NCI-H1436 (cell line): ENCODE measurements at regions not wholly inside any gene's neighbourhood (a gene's known extent, or its start where the extent isn't known, plus 50 kb on each side); places are given as distances from the start of the nearest gene placed in this dataset.

Experiments used
- DNase-seq: peaks from one replicate; lab custom pipeline; 2025; lab: John Stamatoyannopoulos, UW

DNA sequence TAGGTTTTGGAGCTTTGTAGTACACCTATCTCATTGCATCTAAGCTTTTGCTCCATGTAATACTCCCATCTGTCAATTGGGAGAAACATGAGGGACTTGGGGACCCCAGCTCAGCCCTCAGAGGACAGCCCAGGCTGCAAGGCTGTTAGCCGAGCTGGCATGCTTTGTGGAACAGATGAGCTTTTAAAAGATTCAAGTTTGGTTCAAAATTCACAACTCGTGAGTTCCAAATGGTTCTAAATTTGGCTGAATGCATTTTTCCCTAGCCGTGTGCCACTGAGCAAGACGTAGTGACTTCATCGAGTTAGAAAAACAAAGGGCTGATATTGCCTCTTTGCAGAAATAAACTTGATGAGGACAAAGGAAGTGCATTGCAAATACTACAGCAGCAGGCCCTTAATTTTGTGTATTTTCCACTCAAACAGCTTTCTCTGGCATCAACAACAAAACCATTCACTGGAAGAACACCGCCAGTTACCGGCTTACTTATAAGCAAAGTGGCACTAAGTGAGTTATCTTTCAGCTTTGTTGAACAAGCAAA lies 165.0 kb upstream of the HS3ST1 start:
- DNase-seq: peak; percentile 29

GRCh38 chr4:11592276-11592675 lies 163.6 kb upstream of the HS3ST1 start:
- DNase-seq: no peak

DNA sequence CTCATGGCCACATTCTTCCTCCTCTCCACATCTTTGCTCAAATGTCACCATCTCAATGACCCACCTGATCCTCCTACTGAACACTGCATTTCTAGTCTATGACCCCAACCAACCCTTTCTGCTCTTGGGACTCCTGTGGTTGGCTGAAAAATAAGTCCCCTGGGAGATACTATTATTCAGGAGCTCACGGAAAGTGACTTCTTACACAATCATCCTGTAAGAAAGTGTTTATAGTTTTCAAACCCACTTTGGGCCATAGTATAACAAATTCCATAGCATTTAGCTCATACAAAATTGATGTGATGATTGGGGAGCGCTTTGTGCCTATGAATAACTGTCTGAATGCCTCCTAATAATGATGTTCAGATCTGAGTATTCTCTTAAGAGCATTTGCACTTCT lies 161.4 kb upstream of the HS3ST1 start:
- no peak for DNase-seq

DNA sequence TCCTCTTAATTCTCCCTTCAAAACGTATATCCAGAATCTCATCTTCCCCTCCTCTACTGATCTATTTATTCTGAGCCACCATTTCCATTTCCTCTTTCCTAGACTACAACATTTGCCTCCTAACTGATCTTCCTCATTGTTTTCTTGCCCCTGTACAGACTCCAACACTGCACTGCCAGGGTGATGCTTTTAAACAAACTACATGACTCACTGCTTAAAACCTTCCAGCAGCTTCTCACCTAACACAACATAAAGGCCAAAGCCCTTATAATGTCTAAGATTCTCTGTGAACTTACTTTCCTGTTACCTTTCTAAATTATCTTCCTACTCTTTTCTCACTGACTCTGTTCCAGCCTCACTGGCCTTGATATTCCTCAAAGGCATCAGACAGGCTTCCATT lies 161.0 kb upstream of the HS3ST1 start:
- no peak for DNase-seq

DNA sequence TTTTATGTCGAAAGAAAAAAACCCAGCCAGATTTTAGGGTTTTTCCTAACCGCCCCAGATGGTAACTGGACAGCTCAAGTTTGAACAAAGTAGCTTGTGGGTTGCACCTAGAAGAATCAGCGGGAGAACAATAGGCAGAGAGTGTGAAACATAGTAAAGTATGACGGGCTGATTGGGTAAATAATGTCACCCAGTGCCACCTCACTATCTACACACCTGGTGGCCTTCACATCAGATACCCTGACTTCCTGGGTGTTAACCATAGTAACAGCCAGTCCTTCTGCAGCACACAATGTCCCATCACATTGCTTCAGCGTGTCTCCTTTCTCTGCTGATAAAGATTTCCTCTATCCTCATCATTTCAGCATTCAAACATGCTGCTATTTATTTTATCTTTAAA lies 159.1 kb upstream of the HS3ST1 start:
- no peak for DNase-seq

- DNase-seq: no peak
Measured at GRCh38 chr4:11585506-11585905, 156.8 kb upstream of the HS3ST1 start.

DNA sequence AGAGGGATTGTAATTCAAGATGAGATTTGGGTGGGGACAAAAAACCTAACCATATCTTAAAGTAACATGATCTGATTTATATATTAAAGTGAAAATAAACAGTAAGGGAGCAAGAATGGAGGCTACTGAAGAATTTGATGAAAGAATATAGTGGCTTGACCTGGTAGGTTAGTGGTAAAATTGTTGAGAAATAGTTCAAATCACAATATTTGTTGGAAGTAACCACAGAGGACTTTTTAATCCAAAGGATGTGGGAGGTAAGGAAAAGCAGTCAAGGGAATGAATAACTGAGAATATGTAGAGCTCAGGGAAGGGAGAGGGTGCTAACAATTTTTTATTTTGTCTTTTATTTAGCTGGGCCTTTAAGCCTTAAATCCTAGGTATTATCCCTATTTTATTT lies 139.8 kb upstream of the HS3ST1 start:
- DNase-seq: no peak

DNA sequence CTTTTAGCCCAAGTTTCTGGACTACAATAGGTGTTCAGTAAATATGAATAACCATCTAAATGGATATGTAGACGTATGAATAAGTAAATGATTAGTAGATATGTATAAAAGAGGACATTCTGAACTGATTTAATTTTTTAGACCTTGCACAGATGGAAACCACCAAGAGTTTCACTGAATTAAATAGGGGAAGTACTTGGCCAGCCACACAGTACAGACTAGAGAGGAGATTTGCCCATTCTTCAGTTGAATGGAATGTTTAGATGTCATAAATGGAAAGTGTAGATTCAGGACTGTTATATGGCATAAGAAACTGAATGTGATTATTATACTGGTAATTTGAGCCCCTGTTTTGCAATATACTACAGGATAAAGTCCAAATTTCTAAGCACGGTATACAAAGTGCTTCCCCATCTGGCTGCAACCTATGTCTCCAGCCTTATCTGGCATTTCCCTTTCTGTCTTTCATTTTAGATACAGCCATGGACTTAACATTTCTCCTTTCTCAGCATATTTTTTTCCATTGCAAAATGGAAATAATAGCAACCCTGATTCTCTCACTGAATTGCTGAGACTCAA lies 137.8 kb upstream of the HS3ST1 start:
- DNase-seq: no peak

GRCh38 chr4:11565899-11566298 lies 137.2 kb upstream of the HS3ST1 start:
- no peak for DNase-seq

DNA sequence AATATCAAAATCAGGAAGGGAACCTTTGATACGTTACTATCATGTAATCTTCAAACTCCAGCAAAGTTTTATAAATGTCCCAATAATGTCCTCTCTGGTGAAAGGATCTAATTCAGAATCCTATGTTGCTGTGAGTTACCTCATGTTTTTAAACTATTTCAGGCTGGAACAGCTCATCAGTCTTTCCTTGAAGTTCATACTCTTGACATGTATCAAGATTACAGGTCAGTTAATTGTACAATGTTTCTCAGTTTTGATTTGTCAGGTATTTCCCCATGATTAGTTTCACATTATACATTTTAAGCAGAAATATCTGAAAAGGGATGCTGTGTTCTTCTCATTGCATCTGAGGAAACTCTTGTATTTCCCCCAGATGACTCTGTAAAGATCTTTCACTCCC lies 136.5 kb upstream of the HS3ST1 start:
- no peak for DNase-seq

- no peak for DNase-seq
Measured at GRCh38 chr4:11564021-11564420, 135.3 kb upstream of the HS3ST1 start.

GRCh38 chr4:11549525-11549924 lies 120.8 kb upstream of the HS3ST1 start:
- no peak for DNase-seq

DNA sequence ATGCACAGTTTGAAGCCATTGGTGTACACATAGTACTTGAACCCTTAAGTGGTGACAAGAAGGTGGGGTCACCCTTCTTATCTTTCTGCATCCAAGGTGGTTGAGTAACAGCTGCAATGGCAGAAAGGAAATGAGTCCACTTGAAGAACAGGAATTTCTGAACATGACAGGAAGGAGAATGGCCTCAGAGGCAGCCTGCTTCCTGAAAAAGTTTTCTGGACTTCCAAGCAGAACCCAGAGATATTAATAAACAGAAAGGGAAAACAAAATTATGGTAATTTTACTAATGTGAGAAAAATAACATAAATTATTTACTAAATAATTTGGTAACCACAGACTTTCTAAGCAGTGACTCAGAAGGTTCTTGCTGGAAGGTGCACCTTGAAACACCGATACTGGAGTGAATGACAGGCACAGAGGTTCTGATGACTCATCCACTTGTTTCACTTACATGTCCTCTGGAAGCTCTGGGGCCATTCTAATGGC lies 119.9 kb upstream of the HS3ST1 start:
- DNase-seq: no peak

GRCh38 chr4:11546391-11547175 lies 117.9 kb upstream of the HS3ST1 start:
- no peak for DNase-seq

- DNase-seq: no peak
Measured at GRCh38 chr4:11545651-11546050, 117.0 kb upstream of the HS3ST1 start.

GRCh38 chr4:11544211-11544610 lies 115.5 kb upstream of the HS3ST1 start:
- no peak for DNase-seq

DNA sequence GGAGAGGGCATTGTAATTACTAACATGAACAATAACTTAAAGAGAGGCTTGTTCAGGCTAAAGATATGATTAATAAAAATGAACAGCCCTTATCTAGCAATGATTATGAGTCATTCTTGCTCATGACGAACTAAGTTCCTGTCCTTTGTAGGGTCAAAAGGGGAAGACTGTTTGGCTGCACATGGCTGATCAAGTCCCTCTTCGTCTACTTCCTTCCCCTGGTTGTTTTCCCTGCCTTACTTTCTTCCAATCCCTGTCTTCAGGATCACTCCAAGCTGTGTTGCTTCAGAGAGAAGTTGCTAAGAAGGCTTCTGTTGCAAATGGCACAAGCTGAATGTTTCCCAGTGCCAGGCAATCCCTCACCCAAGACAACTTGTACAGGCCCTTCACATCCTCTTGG lies 115.0 kb upstream of the HS3ST1 start:
- DNase-seq: no peak

- no peak for DNase-seq
Measured at GRCh38 chr4:11542952-11543351, 114.3 kb upstream of the HS3ST1 start.

DNA sequence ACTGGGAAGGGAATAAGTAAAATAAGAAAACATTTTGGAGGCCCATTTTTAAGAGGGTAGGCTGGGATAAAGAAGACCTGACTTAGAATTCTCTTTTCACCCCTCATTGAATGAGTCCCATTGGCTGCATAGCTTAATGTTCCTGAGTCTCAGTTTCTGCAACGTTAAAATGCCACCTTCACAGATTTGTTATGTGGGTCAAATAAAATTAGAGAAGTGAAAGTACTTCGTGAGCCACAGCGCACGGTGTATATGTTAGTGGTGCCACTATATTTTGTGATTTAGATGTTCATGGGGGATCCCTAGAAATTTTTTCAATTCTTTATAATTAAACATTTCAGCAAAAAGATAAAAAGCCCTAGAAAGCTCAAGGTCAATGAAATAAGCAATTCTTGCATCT lies 109.2 kb upstream of the HS3ST1 start:
- DNase-seq: no peak

DNA sequence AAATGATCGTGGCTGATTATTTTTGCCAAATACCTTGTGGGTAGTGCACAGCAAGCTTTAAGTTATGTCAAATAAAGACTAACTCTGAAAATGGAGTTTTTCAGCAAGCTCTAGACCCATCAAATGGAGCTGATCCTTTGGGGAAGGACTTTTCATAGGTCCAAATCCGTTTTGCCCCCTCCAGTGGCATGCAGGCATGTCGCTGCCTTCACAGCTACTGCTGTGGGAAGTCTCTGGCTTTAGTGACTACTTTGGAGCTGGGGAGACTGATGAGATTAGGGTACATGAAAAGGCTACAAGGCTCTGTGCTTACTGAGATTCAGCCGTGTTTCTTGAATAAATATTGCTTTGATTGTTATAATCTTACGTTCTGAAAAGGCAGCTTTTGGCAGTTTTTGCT lies 106.6 kb upstream of the HS3ST1 start:
- DNase-seq: no peak

GRCh38 chr4:11534623-11535302 lies 106.1 kb upstream of the HS3ST1 start:
- no peak for DNase-seq

GRCh38 chr4:11532138-11532537 lies 103.4 kb upstream of the HS3ST1 start:
- no peak for DNase-seq

DNA sequence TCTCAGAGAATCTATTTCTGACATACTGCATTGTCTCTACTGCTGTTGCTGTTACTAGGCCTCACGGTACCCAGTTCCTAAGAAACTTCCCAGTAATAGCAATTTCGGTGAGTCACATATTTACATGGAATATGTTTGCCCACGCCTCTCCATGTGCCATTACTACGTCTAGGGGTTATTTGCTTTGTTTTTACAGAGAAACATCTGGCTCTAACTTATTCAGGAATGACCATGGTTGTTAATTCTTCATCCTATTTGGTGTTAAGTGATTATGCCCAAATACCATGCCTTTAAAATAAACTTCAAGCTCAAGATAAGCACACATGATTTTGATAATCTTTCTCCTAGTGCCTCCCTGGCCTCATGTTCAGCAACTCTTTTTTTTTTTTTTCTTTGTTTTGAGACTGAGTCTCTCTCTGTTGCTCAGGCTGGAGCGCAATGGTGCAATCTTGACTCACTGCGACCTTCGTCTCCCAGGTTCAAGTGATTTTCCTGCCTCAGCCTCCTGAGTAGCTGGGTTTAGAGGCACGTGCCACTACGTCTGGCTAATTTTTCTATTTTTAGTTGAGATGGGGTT lies 101.0 kb upstream of the HS3ST1 start:
- DNase-seq: no peak
